ENCODE measurements at regions not wholly inside any gene's neighbourhood (a gene's known extent, or its start where the extent isn't known, plus 50 kb on each side); places are given as distances from the start of the nearest gene placed in this dataset.

GRCh38 chr13:64088491-64088890 lies 2672.8 kb upstream of the PCDH20 start:
- Histone ChIP-seq H3K36me3 (ENCODE audit: control insufficient read depth in 2 of 2, insufficient read depth in 2 of 2, low read length in 1 of 2) (no peaks in the 10 kb centered on the region), H3K9ac (ENCODE audit: control insufficient read depth, insufficient read depth, low read length) (no peak overlapping the region), H3K79me2 (ENCODE audit: control insufficient read depth, insufficient read depth, low read length) (no peaks in the 10 kb centered on the region), H2AFZ (ENCODE audit: control insufficient read depth, low read depth, low read length) (no peak overlapping the region), H3K4me2 (ENCODE audit: control insufficient read depth, insufficient read depth) (no peak overlapping the region), H4K20me1 (ENCODE audit: control insufficient read depth, insufficient read depth) (no peaks in the 10 kb centered on the region), H3K4me3 (no peak overlapping the region), H3K9me3 (replicated peaks; ENCODE audit: control insufficient read depth, insufficient read depth, low read length) (no peaks in the 10 kb centered on the region), H3K27me3 (replicated peaks in 1 of 2; ENCODE audit: control insufficient read depth in 2 of 2, insufficient read depth in 2 of 2, low read length in 1 of 2) (no peaks in the 10 kb centered on the region), H3K27ac (ENCODE audit: control insufficient read depth, insufficient read depth) (no peak overlapping the region), H3K4me1 (ENCODE audit: control insufficient read depth, insufficient read depth, low read length) (no peaks in the 10 kb centered on the region)
- SMC1A ChIA-PET (ENCODE audit: uncharacterized antibody, unreplicated experiment): no interaction called here
- FAIRE-seq (no peak), ATAC-seq (no peak), DNase-seq (ENCODE audit: low read depth, low spot score) (no peak)
- in situ Hi-C loops (cut with MboI): no loop called here
- WGBS (ENCODE audit: insufficient coverage, insufficient replicate concordance, low lambda C conversion rate, missing lambda C conversion rate): 4% methylated on average over 2 of the region's 2 CpGs
- BruUV-seq (replicated peaks): no TSS peak
- POLR2A ChIA-PET: no interaction called here
- RAD21 ChIA-PET (ENCODE audit: unreplicated experiment): no interaction called here
- intact Hi-C loops (cut with micrococcal nuclease; ENCODE audit: unreplicated experiment): no loop called here
- CTCF ChIA-PET: interaction anchor here (1.4 kb wide), 1 partner anchor 12 kb away, joined by 3 read pairs; no protein-coding TSS in a partner anchor
- TF ChIP-seq TBL1XR1 (IDR thresholded peaks at IDR 0.05; ENCODE audit: low read depth, low read length): no peak
- TF ChIP-seq FOXK2 (IDR thresholded peaks at IDR 0.05): no peak
- TF ChIP-seq ELK1 (IDR thresholded peaks at IDR 0.05; ENCODE audit: low read depth, low read length): no peak
- TF ChIP-seq POLR2AphosphoS5 (IDR thresholded peaks at IDR 0.05; ENCODE audit: low read length): no peak
- TF ChIP-seq NR2C2 (IDR thresholded peaks at IDR 0.05; ENCODE audit: borderline replicate concordance, control insufficient read depth, insufficient read length, low read depth): no peak
- no peak for TF ChIP-seq ZBTB40 (IDR thresholded peaks at IDR 0.05; ENCODE audit: borderline replicate concordance)
- TF ChIP-seq NR2C1 (IDR thresholded peaks at IDR 0.05): no peak
- TF ChIP-seq BMI1 (IDR thresholded peaks at IDR 0.05; ENCODE audit: borderline replicate concordance): no peak
- TF ChIP-seq CUX1 (IDR thresholded peaks at IDR 0.05; ENCODE audit: insufficient replicate concordance, low read depth, low read length): no peak
- no peak for TF ChIP-seq E2F4 (IDR thresholded peaks at IDR 0.05; ENCODE audit: low read depth, low read length)
- no peak for TF ChIP-seq MAX (IDR thresholded peaks at IDR 0.05; ENCODE audit: low read depth, low read length)
- TF ChIP-seq HDAC6 (IDR thresholded peaks at IDR 0.05; ENCODE audit: unreplicated experiment): no peak
